CD14-positive monocyte (primary cell): ENCODE measurements at regions not wholly inside any gene's neighbourhood (a gene's known extent, or its start where the extent isn't known, plus 50 kb on each side); places are given as distances from the start of the nearest gene placed in this dataset.

Source experiments
- DNase-seq, 3 donors: peaks; one replicate each; pipeline ENCODE4 v3.0.0-alpha.2; 2011 to 2022
- H2AFZ ChIP-seq: 2 replicates; pipeline ENCODE4 v1.6.0; 2012; ENCODE audit warnings: mild to moderate bottlenecking, low read depth, low read length, inconsistent platforms; ENCODE audit not compliant: insufficient read depth, poor library complexity, severe bottlenecking
- H3K27ac ChIP-seq, 2 donors: 1 replicate in 1 of 2; 2 replicates in 1 of 2; pipeline ENCODE4 v1.5.1; 2012 to 2013; ENCODE audit warnings: low read length in 2 of 2, control low read depth in 1 of 2, inconsistent platforms in 1 of 2, low read depth in 1 of 2, mild to moderate bottlenecking in 1 of 2
- H3K27me3 ChIP-seq, 2 donors: one replicate each; pipeline versions ENCODE4 v1.6.0 to v1.6.1; 2011 to 2013; ENCODE audit warnings: low read length in 2 of 2; ENCODE audit not compliant: control insufficient read depth in 2 of 2, insufficient read depth in 2 of 2
- H3K36me3 ChIP-seq, 2 donors: replicated peaks in 1 of 2; 1 replicate in 1 of 2; 2 replicates in 1 of 2; pipeline versions ENCODE4 v1.5.1 to v1.6.1; 2012 to 2013; ENCODE audit warnings: low read length in 2 of 2, control low read depth in 1 of 2, inconsistent platforms in 1 of 2, mild to moderate bottlenecking in 1 of 2; ENCODE audit not compliant: insufficient read depth in 2 of 2, control insufficient read depth in 1 of 2
- H3K4me1 ChIP-seq, 2 donors: 1 replicate in 1 of 2; 2 replicates in 1 of 2; pipeline versions ENCODE4 v1.5.1 to v1.6.1; 2012 to 2013; ENCODE audit warnings: low read length in 2 of 2, control low read depth in 1 of 2, inconsistent platforms in 1 of 2, mild to moderate bottlenecking in 1 of 2, moderate library complexity in 1 of 2; ENCODE audit not compliant: insufficient read depth in 2 of 2, control insufficient read depth in 1 of 2
- H3K4me2 ChIP-seq: replicated peaks from 2 replicates; pipeline ENCODE3; 2012; ENCODE audit warnings: low read length, moderate library complexity, mild to moderate bottlenecking; ENCODE audit not compliant: poor library complexity, severe bottlenecking; ENCODE audit errors: extremely low read depth
- H3K4me3 ChIP-seq, 3 experiments: fragments of 200-600 bp in 1 of 3; sonication (generic) in 1 of 3; replicated peaks in 1 of 3; 1 replicate in 2 of 3; 2 replicates in 1 of 3; pipeline ENCODE4 v1.5.1; 2011 to 2013; ENCODE audit warnings: low read length in 3 of 3, mild to moderate bottlenecking in 3 of 3, control low read depth in 2 of 3, low read depth in 2 of 3, inconsistent platforms in 1 of 3, moderate library complexity in 1 of 3
- H3K79me2 ChIP-seq: 2 replicates; pipeline ENCODE4 v1.6.0; 2012; ENCODE audit warnings: mild to moderate bottlenecking, control low read depth, inconsistent platforms, low read length, moderate library complexity; ENCODE audit not compliant: insufficient read depth
- H3K9ac ChIP-seq: 2 replicates; pipeline ENCODE4 v1.6.0; 2017; ENCODE audit warnings: low read length, mild to moderate bottlenecking; ENCODE audit not compliant: insufficient read depth, poor library complexity, severe bottlenecking
- H3K9me3 ChIP-seq, 2 donors: replicated peaks in 1 of 2; 1 replicate in 1 of 2; 2 replicates in 1 of 2; pipeline versions ENCODE4 v1.5.1 to v1.6.1; 2012 to 2013; ENCODE audit warnings: low read length in 2 of 2, control low read depth in 1 of 2; ENCODE audit not compliant: control insufficient read depth in 1 of 2, insufficient read depth in 1 of 2
- H4K20me1 ChIP-seq: 2 replicates; pipeline ENCODE4 v1.6.0; 2012; ENCODE audit warnings: mild to moderate bottlenecking, low read length, control low read depth, moderate library complexity; ENCODE audit not compliant: insufficient read depth
- H3K27ac Mint-ChIP-seq, 7 donors: one replicate each; pipeline ENCODE4 v1.8.0; 2020; ENCODE audit warnings: mild to moderate bottlenecking in 7 of 7, mixed read lengths in 7 of 7, moderate library complexity in 6 of 7, inconsistent platforms in 2 of 7
- H3K27me3 Mint-ChIP-seq, 3 donors: one replicate each; pipeline ENCODE4 v1.8.0; 2021 to 2022; ENCODE audit warnings: low read depth in 3 of 3, mild to moderate bottlenecking in 3 of 3, mixed read lengths in 3 of 3, moderate library complexity in 3 of 3, inconsistent platforms in 1 of 3
- H3K36me3 Mint-ChIP-seq, 2 donors: one replicate each; pipeline ENCODE4 v1.8.0; 2020; ENCODE audit warnings: mixed read lengths in 2 of 2, inconsistent platforms in 1 of 2, mild to moderate bottlenecking in 1 of 2
- H3K4me1 Mint-ChIP-seq: one replicate; pipeline ENCODE4 v1.8.0; 2020; ENCODE audit warnings: mild to moderate bottlenecking, mixed read lengths
- H3K4me3 Mint-ChIP-seq, 2 donors: one replicate each; pipeline ENCODE4 v1.8.0; 2020; ENCODE audit warnings: mild to moderate bottlenecking in 2 of 2, mixed read lengths in 2 of 2, moderate library complexity in 1 of 2
- H3K9me3 Mint-ChIP-seq, 7 donors: one replicate each; pipeline ENCODE4 v1.8.0; 2020 to 2022; ENCODE audit warnings: mixed read lengths in 7 of 7, mild to moderate bottlenecking in 6 of 7, moderate library complexity in 6 of 7, inconsistent platforms in 2 of 7
- WGBS: methylation state at CpG from one replicate; pipeline ENCODE4 v1.1.5; 2013; ENCODE audit warnings: missing lambda C conversion rate; ENCODE audit not compliant: insufficient coverage; 5-methylcytosine and 5-hydroxymethylcytosine counted together
- intact Hi-C, 2 donors: fragments of 100-400 bp; cut with micrococcal nuclease; formaldehyde crosslinking; loops; one replicate each; pipeline versions ENCODE4 v1.15.0 to v1.15.1; 2023
- TF ChIP-seq, protein P1 (sequence below): fragments of 200-600 bp; IDR thresholded peaks from one replicate; pipeline ENCODE4 v1.8.0; 2022; ENCODE audit warnings: antibody characterized with exemption, mild to moderate bottlenecking

DNA sequence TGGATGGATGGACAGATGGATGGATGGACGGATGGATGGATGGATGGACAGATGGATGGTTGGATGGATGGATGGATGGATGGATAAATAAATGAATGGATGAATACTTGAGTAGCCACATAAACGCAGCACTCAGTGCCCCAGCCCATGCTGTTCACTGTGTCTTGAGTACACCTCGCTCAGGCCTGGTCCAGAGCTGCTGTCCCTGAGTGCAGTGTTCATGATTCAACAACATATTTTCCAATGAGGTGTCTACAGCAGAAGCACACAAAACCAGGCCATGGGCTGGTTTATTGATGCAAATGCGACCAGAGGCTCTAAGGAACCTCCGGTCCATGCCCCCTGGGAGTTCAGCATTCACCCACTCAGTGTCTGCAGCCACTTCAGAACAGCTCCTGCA is 584.3 kb downstream of the BRD1 start:
- Mint-ChIP-seq H3K27me3 (peaks cover 0 to 5% (median 0%) of the 10 kb centered on the region in 3 donors), H3K27ac (no peak overlapping the region), H3K36me3 (no peaks in the 10 kb centered on the region), H3K4me1 (no peaks in the 10 kb centered on the region), H3K4me3 (no peak overlapping the region), H3K9me3 (peaks cover 0 to 3% (median 0%) of the 10 kb centered on the region in 7 donors)
- H3K9me3 ChIP-seq: no peaks in the 10 kb centered on the region
- no peaks in the 10 kb centered on the region for H3K79me2 ChIP-seq
- 90% methylated on average over 5 of the region's 5 CpGs for WGBS
- no peak overlapping the region for H3K4me2 ChIP-seq
- no peaks in the 10 kb centered on the region for H3K36me3 ChIP-seq
- H2AFZ ChIP-seq: no peak overlapping the region
- H3K27ac ChIP-seq: no peak overlapping the region
- TF ChIP-seq, protein P1, sequence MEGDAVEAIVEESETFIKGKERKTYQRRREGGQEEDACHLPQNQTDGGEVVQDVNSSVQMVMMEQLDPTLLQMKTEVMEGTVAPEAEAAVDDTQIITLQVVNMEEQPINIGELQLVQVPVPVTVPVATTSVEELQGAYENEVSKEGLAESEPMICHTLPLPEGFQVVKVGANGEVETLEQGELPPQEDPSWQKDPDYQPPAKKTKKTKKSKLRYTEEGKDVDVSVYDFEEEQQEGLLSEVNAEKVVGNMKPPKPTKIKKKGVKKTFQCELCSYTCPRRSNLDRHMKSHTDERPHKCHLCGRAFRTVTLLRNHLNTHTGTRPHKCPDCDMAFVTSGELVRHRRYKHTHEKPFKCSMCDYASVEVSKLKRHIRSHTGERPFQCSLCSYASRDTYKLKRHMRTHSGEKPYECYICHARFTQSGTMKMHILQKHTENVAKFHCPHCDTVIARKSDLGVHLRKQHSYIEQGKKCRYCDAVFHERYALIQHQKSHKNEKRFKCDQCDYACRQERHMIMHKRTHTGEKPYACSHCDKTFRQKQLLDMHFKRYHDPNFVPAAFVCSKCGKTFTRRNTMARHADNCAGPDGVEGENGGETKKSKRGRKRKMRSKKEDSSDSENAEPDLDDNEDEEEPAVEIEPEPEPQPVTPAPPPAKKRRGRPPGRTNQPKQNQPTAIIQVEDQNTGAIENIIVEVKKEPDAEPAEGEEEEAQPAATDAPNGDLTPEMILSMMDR: no peak
- intact Hi-C loops: no loop called here
- no peaks in the 10 kb centered on the region for H3K4me1 ChIP-seq
- H3K9ac ChIP-seq: no peak overlapping the region
- H3K27me3 ChIP-seq: no peaks in the 10 kb centered on the region
- no peak for DNase-seq
- no peak overlapping the region for H3K4me3 ChIP-seq
- no peaks in the 10 kb centered on the region for H4K20me1 ChIP-seq

DNA sequence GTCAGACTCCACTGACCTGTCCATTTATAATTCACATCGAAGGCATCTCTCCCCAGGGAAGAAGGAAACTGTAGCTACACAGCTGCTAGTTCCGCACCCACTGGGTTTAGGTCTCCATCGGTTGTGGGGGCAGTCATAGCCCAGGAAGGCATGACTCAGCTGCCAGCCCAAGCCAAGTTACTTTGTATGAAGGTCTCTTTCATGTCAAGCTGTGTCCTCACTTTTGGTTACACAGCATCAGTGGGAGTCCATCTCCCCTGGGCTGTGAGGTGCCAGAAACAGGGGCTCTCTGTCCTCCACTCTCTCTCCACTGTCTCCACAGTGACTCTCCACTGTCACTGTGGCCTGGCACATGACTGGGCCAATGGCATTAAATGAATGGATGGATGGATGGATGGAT is 585.2 kb downstream of the BRD1 start:
- Histone ChIP-seq H3K4me3 (no peak overlapping the region), H3K27ac (no peak overlapping the region), H2AFZ (no peak overlapping the region), H3K9me3 (no peaks in the 10 kb centered on the region), H3K4me1 (no peaks in the 10 kb centered on the region), H3K36me3 (no peaks in the 10 kb centered on the region), H3K27me3 (no peaks in the 10 kb centered on the region), H3K79me2 (no peaks in the 10 kb centered on the region), H3K9ac (no peak overlapping the region), H4K20me1 (no peaks in the 10 kb centered on the region), H3K4me2 (no peak overlapping the region)
- Mint-ChIP-seq H3K27ac (no peak overlapping the region), H3K4me1 (no peaks in the 10 kb centered on the region), H3K4me3 (no peak overlapping the region), H3K36me3 (no peaks in the 10 kb centered on the region), H3K9me3 (peaks cover 0 to 3% (median 0%) of the 10 kb centered on the region in 7 donors), H3K27me3 (peaks cover 0 to 5% (median 0%) of the 10 kb centered on the region in 3 donors)
- TF ChIP-seq, protein P1: no peak
- no peak for DNase-seq
- intact Hi-C loops: no loop called here
- WGBS: 86% methylated on average over 2 of the region's 3 CpGs
